ENCODE measurements at regions not wholly inside any gene's neighbourhood (a gene's known extent, or its start where the extent isn't known, plus 50 kb on each side); places are given as distances from the start of the nearest gene placed in this dataset.
"Not testable (repeated sequence)": the region's sequence is repeated elsewhere in the genome, so short reads cannot be mapped to it uniquely, and the experiment has no call there.

GRCh38 chr4:62448911-62449310, 1248.8 kb downstream of the ADGRL3 start:
- Histone ChIP-seq H3K27ac (ENCODE audit: low read depth in 2 of 2, low read length in 2 of 2) (no peak overlapping the region), H3K36me3 (ENCODE audit: control insufficient read depth in 2 of 3, insufficient read depth in 3 of 3, low read length in 3 of 3) (no peaks in the 10 kb centered on the region), H3K9me3 (ENCODE audit: control insufficient read depth in 2 of 3, insufficient read depth in 1 of 3, low read length in 3 of 3) (no peaks in the 10 kb centered on the region), H3K4me1 (ENCODE audit: control insufficient read depth in 2 of 3, insufficient read depth in 2 of 3, low read depth in 1 of 3, low read length in 3 of 3) (no peaks in the 10 kb centered on the region), H3K4me3 (ENCODE audit: low read length in 3 of 3) (no peak overlapping the region), H3K27me3 (ENCODE audit: control insufficient read depth, insufficient read depth, low read length) (no peaks in the 10 kb centered on the region), H3K9ac (ENCODE audit: low read length in 3 of 3) (no peak overlapping the region)
- intact Hi-C loops (cut with DNase I): no loop called here
- FAIRE-seq (no peak), DNase-seq (no peak)
- TF ChIP-seq, protein P1, sequence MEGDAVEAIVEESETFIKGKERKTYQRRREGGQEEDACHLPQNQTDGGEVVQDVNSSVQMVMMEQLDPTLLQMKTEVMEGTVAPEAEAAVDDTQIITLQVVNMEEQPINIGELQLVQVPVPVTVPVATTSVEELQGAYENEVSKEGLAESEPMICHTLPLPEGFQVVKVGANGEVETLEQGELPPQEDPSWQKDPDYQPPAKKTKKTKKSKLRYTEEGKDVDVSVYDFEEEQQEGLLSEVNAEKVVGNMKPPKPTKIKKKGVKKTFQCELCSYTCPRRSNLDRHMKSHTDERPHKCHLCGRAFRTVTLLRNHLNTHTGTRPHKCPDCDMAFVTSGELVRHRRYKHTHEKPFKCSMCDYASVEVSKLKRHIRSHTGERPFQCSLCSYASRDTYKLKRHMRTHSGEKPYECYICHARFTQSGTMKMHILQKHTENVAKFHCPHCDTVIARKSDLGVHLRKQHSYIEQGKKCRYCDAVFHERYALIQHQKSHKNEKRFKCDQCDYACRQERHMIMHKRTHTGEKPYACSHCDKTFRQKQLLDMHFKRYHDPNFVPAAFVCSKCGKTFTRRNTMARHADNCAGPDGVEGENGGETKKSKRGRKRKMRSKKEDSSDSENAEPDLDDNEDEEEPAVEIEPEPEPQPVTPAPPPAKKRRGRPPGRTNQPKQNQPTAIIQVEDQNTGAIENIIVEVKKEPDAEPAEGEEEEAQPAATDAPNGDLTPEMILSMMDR (IDR thresholded peaks at IDR 0.05; ENCODE audit: borderline replicate concordance, extremely low read depth, insufficient read depth): no peak

GRCh38 chr4:62439051-62439450, 1238.9 kb downstream of the ADGRL3 start:
- H3K27ac ChIP-seq (ENCODE audit: low read depth in 2 of 2, low read length in 2 of 2): no peak overlapping the region
- no peak overlapping the region for H3K9ac ChIP-seq (ENCODE audit: low read length in 3 of 3)
- FAIRE-seq (no peak), DNase-seq (no peak)
- H3K4me3 ChIP-seq (ENCODE audit: low read length in 3 of 3): no peak overlapping the region
- H3K36me3 ChIP-seq (ENCODE audit: control insufficient read depth in 2 of 3, insufficient read depth in 3 of 3, low read length in 3 of 3): no peaks in the 10 kb centered on the region
- H3K4me1 ChIP-seq (ENCODE audit: control insufficient read depth in 2 of 3, insufficient read depth in 2 of 3, low read depth in 1 of 3, low read length in 3 of 3): no peaks in the 10 kb centered on the region
- H3K27me3 ChIP-seq (ENCODE audit: control insufficient read depth, insufficient read depth, low read length): no peaks in the 10 kb centered on the region
- TF ChIP-seq, protein P1 (IDR thresholded peaks at IDR 0.05; ENCODE audit: borderline replicate concordance, extremely low read depth, insufficient read depth): no peak
- intact Hi-C loops (cut with DNase I): no loop called here
- peaks cover 0 to 3% (median 0%) of the 10 kb centered on the region in 3 donors for H3K9me3 ChIP-seq (ENCODE audit: control insufficient read depth in 2 of 3, insufficient read depth in 1 of 3, low read length in 3 of 3)

- Histone ChIP-seq H3K9me3 (ENCODE audit: control insufficient read depth in 2 of 3, insufficient read depth in 1 of 3, low read length in 3 of 3) (peaks cover 0 to under 1% (median 0%) of the 10 kb centered on the region in 3 donors), H3K4me1 (ENCODE audit: control insufficient read depth in 2 of 3, insufficient read depth in 2 of 3, low read depth in 1 of 3, low read length in 3 of 3) (no peaks in the 10 kb centered on the region), H3K36me3 (ENCODE audit: control insufficient read depth in 2 of 3, insufficient read depth in 3 of 3, low read length in 3 of 3) (no peaks in the 10 kb centered on the region), H3K27me3 (ENCODE audit: control insufficient read depth, insufficient read depth, low read length) (no peaks in the 10 kb centered on the region), H3K27ac (ENCODE audit: low read depth in 2 of 2, low read length in 2 of 2) (no peak overlapping the region), H3K4me3 (ENCODE audit: low read length in 3 of 3) (no peak overlapping the region), H3K9ac (ENCODE audit: low read length in 3 of 3) (no peak overlapping the region)
- TF ChIP-seq, protein P1 (IDR thresholded peaks at IDR 0.05; ENCODE audit: borderline replicate concordance, extremely low read depth, insufficient read depth): no peak
- intact Hi-C loops (cut with DNase I): no loop called here
- FAIRE-seq: no peak
- no peak for DNase-seq
Measured at GRCh38 chr4:62434921-62435320, 1234.8 kb downstream of the ADGRL3 start.

DNA sequence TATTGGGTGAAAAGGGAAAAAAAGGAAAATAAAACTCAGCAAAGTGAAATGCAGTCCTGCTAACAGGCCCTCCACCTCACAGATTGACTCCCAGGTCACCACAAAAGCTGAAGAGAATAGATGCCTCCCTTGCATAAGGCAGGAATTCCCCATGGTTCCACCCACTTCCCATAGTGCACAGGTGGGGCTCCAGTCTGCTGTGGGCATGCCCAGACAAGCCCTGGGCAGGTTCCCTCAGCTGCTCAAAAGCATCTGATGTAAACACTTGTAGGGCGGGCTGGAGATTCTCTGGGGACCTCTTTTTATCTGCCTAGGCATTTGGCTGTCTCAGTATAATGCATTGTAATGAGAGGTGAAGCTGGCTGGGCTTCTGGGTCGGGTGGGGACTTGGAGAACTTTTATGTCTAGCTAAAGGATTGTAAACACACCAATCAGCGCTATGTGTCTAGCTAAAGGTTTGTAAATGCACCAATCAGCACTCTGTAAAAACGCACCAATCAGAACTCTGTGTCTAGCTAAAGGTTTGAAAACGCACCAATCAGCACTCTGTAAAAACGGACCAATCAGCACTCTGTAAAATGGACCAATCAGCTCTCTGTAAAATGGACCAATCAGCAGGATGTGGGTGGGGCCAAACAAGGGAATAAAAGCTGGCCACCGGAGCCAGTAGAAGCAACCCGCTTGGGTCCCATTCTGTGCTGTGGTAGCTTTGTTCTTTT, 1231.5 kb downstream of the ADGRL3 start:
- H3K27ac ChIP-seq (ENCODE audit: low read depth in 2 of 2, low read length in 2 of 2); intact Hi-C loops (cut with DNase I); FAIRE-seq; H3K27me3 ChIP-seq (ENCODE audit: control insufficient read depth, insufficient read depth, low read length); H3K4me1 ChIP-seq (ENCODE audit: control insufficient read depth in 2 of 3, insufficient read depth in 2 of 3, low read depth in 1 of 3, low read length in 3 of 3); H3K36me3 ChIP-seq (ENCODE audit: control insufficient read depth in 2 of 3, insufficient read depth in 3 of 3, low read length in 3 of 3); DNase-seq; H3K9me3 ChIP-seq (ENCODE audit: control insufficient read depth in 2 of 3, insufficient read depth in 1 of 3, low read length in 3 of 3); H3K9ac ChIP-seq (ENCODE audit: low read length in 3 of 3); H3K4me3 ChIP-seq (ENCODE audit: low read length in 3 of 3): not testable (repeated sequence)
